Fibroblast of villous mesenchyme (primary cell): ENCODE measurements at regions not wholly inside any gene's neighbourhood (a gene's known extent, or its start where the extent isn't known, plus 50 kb on each side); places are given as distances from the start of the nearest gene placed in this dataset.
A peak's percentile ranks its signal among the peaks of the same experiment; 100 is the strongest.

Source experiments
- DNase-seq: peaks from one replicate; pipeline ENCODE4 v3.0.0-alpha.2; 2010; ENCODE audit warnings: low read depth
- H3K4me3 ChIP-seq: 2 replicates; pipeline ENCODE4 v1.5.1; 2011; ENCODE audit warnings: low read depth, mild to moderate bottlenecking, low read length
- CTCF ChIP-seq: IDR thresholded peaks from 2 replicates; pipeline ENCODE4 v1.5.1; 2012; ENCODE audit warnings: low read depth, mild to moderate bottlenecking, low read length; ENCODE audit not compliant: insufficient read depth

- DNase-seq: no peak
- TF ChIP-seq CTCF: no peak
- H3K4me3 ChIP-seq: no peak overlapping the region
These were observed 611.4 kb upstream of the GHITM start for GRCh38 chr10:83527934-83528333.

- DNase-seq: no peak
- H3K4me3 ChIP-seq: no peak overlapping the region
- no peak for TF ChIP-seq CTCF
These were observed 606.0 kb upstream of the GHITM start for GRCh38 chr10:83533290-83533689.

- peak; percentile 24 for DNase-seq
- H3K4me3 ChIP-seq: no peak overlapping the region
- no peak for TF ChIP-seq CTCF
These were observed 602.9 kb upstream of the GHITM start for GRCh38 chr10:83536426-83536825.

- TF ChIP-seq CTCF: no peak
- H3K4me3 ChIP-seq: no peak overlapping the region
- DNase-seq: no peak
These were observed 601.3 kb upstream of the GHITM start for GRCh38 chr10:83538047-83538446.

GRCh38 chr10:83539528-83540308 lies 599.6 kb upstream of the GHITM start:
- TF ChIP-seq CTCF: no peak
- peak; percentile 28 for DNase-seq
- H3K4me3 ChIP-seq: no peak overlapping the region

GRCh38 chr10:83541046-83541445 lies 598.3 kb upstream of the GHITM start:
- H3K4me3 ChIP-seq: no peak overlapping the region
- no peak for TF ChIP-seq CTCF
- no peak for DNase-seq
